ENCODE measurements at regions not wholly inside any gene's neighbourhood (a gene's known extent, or its start where the extent isn't known, plus 50 kb on each side); places are given as distances from the start of the nearest gene placed in this dataset.

- DNase-seq = no peak
Observed at GRCh38 chr21:38952890-38953289, 147.2 kb downstream of the ETS2 start.

- DNase-seq = no peak
Observed at GRCh38 chr21:38951095-38951730, 145.5 kb downstream of the ETS2 start.

- DNase-seq = no peak
Observed at GRCh38 chr21:38950435-38951094, 144.8 kb downstream of the ETS2 start.

- DNase-seq = no peak
Observed at GRCh38 chr21:38949070-38949380, 143.3 kb downstream of the ETS2 start.

- DNase-seq = no peak
Observed at GRCh38 chr21:38948377-38949069, 142.8 kb downstream of the ETS2 start.

GRCh38 chr21:38945545-38946245 is 140.0 kb downstream of the ETS2 start:
- DNase-seq = no peak

- DNase-seq = no peak
Observed at GRCh38 chr21:38944903-38945302, 139.2 kb downstream of the ETS2 start.

GRCh38 chr21:38944402-38944801 is 138.7 kb downstream of the ETS2 start:
- DNase-seq = no peak

- DNase-seq = no peak
Observed at GRCh38 chr21:38942748-38943211, 137.1 kb downstream of the ETS2 start.

- no peak for DNase-seq
Observed at GRCh38 chr21:38938769-38939168, 133.0 kb downstream of the ETS2 start.

- no peak for DNase-seq
Observed at GRCh38 chr21:38938343-38938742, 132.6 kb downstream of the ETS2 start.

- no peak for DNase-seq
Observed at GRCh38 chr21:38937844-38938243, 132.1 kb downstream of the ETS2 start.

- no peak for DNase-seq
Observed at GRCh38 chr21:38937286-38937790, 131.6 kb downstream of the ETS2 start.

- no peak for DNase-seq
Observed at GRCh38 chr21:38936240-38936639, 130.5 kb downstream of the ETS2 start.

- no peak for DNase-seq
Observed at GRCh38 chr21:38933731-38934130, 128.0 kb downstream of the ETS2 start.

GRCh38 chr21:38931291-38931690 is 125.6 kb downstream of the ETS2 start:
- no peak for DNase-seq

GRCh38 chr21:38930853-38931252 is 125.1 kb downstream of the ETS2 start:
- DNase-seq = no peak

- no peak for DNase-seq
Observed at GRCh38 chr21:38930066-38930465, 124.3 kb downstream of the ETS2 start.

GRCh38 chr21:38929652-38930051 is 123.9 kb downstream of the ETS2 start:
- DNase-seq = no peak

- no peak for DNase-seq
Observed at GRCh38 chr21:38929142-38929541, 123.4 kb downstream of the ETS2 start.

- no peak for DNase-seq
Observed at GRCh38 chr21:38927776-38928175, 122.0 kb downstream of the ETS2 start.

- DNase-seq = no peak
Observed at GRCh38 chr21:38925923-38926322, 120.2 kb downstream of the ETS2 start.

GRCh38 chr21:38925478-38925877 is 119.7 kb downstream of the ETS2 start:
- DNase-seq = no peak

GRCh38 chr21:38924954-38925353 is 119.2 kb downstream of the ETS2 start:
- DNase-seq = no peak

Measured in activated CD4-positive, CD25-positive, alpha-beta regulatory T cell treated with anti-CD3 and anti-CD28 coated beads, Interleukin-2, amount 50 U/mL, for 72 hours (primary cell).